Ramos (cell line): ENCODE measurements at regions not wholly inside any gene's neighbourhood (a gene's known extent, or its start where the extent isn't known, plus 50 kb on each side); places are given as distances from the start of the nearest gene placed in this dataset.

ENCODE experiments used
- in situ Hi-C: fragments of 300-500 bp; cut with MboI; formaldehyde crosslinking; loops from one replicate; pipeline ENCODE4 v1.14.3; 2022; ENCODE audit warnings: low sequenced_read_pairs; ENCODE audit not compliant: unreplicated experiment

DNA sequence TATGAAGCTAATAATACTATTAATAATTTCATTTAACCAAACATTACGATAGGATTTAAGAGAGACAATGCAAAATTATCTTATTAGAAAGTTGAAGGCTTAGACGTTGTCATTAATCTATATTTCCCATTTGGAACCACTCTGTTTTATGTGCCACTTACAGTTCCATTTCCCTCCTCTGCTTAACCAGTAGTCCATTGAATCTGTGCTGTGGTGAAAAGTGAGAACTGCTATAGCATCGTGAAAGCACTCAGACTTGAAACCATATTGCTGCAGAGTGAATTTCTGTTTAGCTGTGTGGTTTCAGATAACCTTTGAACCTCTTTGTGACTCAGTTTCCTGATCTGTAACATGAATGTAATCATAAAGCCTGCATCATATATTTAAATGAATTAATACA lies 2304.5 kb downstream of the MAT2B start:
- in situ Hi-C loops, result no loop called here

DNA sequence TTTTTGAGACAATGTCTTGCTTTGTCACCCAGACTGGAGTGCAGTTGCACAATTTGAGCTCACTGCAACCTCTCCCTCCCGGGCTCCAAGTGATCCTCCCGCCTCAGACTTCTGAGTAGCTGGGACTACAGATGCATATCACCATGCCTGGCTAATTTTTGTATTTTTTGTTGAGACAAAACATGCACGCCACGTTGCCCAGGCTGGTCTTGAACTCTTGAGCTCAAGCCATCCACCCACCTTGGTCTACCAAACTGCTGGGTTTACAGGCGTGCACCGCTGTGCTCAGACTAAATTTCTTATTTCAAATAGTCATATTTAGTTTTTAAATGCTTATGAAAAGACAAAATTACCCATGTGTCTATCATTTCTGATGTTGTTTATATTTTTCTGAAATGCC lies 2324.1 kb downstream of the MAT2B start:
- in situ Hi-C loops, result no loop called here

DNA sequence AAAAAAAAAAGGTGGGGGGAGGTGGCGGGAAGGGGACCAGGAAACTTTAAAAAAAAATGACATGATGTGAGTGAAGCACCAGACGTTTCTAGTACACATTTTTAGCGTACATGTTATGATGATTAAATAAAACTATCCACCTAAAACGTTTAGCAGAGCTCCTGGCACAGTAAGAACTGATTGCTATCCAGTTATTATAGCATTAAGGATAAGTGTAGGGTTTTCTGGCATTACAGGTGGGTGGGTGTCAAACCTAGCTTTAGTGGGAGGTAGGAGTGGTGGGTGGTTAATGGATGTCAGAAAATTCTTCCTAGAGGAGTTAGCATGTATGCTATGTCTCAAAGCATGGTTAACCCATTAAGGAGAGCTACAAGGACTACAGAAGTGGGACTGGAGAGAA lies 2329.5 kb downstream of the MAT2B start:
- in situ Hi-C loops, result no loop called here

DNA sequence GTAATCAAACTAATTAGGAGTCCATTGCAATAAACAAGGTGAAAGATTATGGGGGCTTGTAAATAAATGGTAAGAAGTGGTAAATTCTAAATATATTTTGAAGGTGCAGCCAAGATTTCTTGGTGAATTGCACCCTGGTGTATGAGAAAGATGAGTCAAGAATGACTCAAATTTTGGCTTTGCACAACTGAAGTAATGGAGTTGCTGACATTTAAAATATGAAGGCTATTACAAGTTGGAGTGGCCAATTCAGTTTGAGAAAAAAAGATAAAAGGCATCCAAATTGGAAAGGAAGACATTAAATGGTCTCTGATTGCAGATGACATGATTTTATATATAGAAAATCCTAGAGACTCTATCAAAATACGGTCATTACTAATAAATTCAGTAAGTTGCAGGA lies 2330.6 kb downstream of the MAT2B start:
- in situ Hi-C loops, result no loop called here

DNA sequence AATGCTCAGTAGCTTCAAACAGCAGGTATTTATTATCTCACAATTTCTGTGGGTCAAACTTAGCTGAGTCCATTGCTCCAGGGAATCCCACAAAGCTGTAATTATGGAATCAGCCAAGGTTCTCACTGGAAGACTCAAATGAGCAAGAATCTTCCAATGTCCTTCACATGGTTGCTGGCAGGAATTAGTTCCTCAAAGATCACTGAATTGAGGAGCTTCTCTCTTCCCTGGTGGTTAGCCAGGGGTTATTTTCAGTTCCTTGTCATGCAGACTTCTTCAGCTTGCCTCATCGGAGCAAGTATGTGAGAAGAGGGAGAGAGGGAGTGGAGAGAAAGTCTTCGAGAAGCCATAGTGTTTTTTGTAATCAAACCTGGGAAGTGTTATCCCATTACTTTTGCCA lies 2331.9 kb downstream of the MAT2B start:
- in situ Hi-C loops, result no loop called here

DNA sequence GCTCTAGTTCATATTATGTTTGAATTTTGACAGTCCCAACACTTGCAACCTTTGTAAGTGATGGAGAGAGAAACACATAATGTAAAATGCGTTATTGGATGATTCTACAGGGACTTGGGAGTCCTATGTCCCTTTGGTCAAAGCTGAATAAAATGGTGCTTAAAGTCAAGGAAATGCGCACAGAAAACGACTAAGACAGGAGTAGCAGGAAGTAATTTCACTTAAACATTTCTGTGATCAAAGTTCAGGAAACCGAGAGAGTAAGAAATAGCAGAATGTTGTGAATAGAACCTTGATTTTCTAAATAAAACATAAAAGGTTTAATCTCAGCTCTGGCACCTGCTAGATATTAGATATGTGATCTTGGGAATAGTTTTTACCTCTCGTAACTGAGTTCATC lies 2339.2 kb downstream of the MAT2B start:
- in situ Hi-C loops, result no loop called here

DNA sequence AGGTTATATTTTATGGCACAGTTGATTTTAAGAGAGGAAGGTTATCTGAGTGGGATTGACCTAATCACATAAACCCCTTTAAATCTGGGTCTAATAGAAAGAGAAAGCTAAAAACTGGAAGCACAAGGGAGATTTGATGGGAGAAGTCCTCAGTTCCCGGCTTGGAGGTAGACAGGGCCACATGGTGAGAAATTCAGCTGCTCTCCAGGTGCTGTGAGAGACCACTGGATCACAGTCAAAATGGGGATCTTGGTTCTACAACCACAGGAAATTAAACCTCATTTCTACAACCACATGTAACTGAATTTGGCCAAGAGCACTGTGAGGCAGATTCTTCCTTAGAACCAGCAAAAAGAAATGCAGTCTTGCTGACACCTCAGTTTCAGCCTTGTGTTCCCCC lies 2352.7 kb downstream of the MAT2B start:
- in situ Hi-C loops, result no loop called here

DNA sequence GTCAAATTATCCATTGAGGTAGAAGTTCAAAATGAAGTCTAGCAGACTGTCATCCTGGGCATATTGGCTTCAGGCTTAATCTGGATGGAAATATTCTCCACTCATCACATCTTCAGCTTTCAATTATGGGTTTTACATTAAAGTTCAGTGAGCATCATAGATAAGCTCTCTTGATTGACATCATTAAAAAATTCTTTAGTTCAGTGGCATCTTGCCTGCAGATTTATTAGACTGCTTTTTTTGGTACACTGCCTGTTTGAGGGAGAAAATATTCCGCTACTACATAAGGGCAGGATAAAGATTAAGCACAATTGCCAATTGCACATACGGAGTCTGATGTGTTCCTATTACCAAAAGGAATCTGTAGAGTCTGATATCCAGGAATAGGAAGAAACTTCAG lies 2353.8 kb downstream of the MAT2B start:
- in situ Hi-C loops, result no loop called here

DNA sequence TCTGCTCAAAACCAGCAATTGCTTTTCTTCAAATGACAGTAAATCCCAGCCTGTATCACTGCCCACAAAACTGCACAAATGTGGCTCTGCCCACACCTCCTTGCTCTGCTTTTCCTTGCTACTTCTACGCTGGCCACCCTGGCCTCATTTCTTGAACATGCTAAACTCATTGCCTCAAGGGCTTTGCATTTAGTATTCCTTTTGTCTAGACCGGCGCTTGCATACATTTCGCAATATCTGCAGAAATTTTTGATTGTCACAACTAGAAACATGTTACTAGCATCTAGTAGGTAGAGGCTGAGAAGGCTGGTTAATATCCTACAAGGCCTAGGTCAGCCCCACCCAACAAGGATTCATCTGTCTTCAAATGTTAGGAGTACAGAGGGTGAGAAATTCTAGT lies 2357.8 kb downstream of the MAT2B start:
- in situ Hi-C loops, result no loop called here

DNA sequence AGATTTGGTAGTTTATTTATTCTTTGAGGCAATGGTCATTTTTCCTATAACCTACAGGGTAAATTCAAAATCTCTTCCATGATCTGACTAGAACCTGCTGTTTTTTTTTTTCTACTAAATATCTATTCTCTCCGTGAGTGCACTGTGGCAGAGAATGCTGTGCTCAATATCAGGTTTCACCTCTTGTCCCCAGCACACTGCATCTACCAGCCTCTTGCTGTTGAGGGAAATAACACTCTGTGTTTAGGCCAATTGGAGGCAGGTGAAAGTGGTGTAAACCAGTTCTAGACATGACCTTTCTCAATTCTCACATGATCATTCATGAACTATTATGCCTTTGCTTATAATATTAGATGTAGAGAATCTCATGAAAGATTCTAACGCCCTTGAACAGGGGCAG lies 2365.9 kb downstream of the MAT2B start:
- in situ Hi-C loops, result no loop called here

DNA sequence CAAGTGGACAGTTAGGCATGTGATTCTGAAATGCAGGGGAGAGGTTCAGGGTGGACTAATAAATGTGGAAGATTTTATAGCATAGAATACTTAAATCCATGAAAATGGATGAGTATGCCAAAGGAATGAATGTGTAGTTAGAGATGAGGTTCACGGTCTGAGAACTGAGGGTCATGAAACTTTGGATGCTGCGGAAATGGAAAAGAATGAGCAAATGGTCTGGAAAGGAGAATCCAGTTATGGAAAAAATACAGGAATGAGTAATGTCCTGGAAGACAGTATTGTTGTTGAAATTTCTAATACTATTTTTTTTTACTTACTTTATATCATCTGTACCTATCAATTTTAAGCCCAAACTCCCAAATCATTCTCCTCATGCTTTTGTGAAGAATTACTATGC lies 2369.4 kb downstream of the MAT2B start:
- in situ Hi-C loops, result no loop called here

DNA sequence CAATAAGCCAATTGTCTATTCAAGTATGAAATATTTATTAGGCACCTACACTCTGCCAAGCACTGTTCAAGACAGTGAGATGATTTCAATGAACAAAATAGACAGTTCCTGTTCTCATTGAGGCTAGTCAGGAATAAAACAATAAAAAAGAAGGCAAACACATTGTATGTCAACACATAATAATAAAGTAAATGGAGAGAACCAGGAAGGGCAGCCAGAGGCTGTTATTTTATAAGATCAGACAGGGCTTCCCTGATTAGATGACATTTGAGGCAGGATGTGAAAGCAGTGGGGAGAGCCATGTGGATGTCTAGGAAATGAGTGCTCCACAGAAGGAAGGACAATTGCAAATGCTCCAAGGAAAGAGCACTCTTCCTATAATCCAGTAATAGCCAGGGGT lies 2371.1 kb downstream of the MAT2B start:
- in situ Hi-C loops, result no loop called here

DNA sequence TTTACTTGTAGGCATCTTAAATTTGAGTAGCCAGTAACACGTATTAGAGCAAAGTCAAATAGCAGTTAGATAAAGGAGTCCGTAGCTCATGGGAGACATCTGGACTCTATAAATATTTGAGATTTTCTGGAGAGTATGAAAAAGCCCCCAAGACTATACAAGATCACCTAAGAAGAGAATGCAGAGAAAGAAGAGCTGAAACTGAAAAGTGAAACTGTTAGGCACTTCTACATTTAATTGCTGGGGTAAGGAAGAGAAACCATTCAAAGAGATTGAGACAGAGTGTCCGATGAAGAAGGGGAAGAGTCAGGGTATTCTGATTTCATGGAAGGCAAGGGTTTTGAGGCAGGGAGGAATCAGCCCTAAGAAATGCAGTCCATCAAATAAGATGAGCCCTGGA lies 2372.1 kb downstream of the MAT2B start:
- in situ Hi-C loops, result no loop called here

DNA sequence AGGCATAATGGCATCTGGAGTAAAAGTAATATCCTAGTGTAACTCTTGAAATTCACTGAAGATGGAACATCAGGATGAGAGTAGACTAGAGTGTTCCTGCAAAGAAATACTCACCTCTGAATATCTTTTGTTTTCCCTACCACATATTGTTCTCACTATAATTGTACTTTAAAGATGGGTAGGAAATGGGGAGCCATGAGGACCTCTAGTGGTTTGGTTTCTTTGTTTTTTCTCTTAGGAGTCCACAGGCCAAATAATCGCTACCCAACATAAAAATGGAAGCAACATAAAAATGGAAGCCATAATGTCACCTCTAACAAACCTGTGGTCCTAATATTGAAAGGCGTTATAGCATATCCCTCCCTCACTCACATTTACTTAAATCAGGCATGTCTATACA lies 2375.8 kb downstream of the MAT2B start:
- in situ Hi-C loops, result no loop called here

DNA sequence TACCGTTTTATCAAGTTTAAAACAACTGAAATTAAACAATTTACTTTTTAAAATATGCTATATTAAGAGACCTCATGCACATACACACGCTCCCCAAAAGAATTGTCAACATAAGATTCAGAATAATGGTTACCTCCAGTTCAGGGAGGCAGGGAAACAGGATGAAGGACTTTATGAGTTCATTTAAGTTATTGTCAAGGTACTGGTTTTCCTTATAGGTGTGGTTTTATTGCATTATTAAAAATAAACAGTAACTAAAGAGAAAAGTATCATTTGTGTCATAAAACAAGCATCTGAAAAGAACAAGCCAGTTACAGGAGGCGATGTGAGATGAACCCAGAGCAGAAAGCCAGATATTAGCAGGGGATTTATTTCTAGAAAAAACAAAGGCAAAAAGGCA lies 2376.7 kb downstream of the MAT2B start:
- in situ Hi-C loops, result no loop called here

DNA sequence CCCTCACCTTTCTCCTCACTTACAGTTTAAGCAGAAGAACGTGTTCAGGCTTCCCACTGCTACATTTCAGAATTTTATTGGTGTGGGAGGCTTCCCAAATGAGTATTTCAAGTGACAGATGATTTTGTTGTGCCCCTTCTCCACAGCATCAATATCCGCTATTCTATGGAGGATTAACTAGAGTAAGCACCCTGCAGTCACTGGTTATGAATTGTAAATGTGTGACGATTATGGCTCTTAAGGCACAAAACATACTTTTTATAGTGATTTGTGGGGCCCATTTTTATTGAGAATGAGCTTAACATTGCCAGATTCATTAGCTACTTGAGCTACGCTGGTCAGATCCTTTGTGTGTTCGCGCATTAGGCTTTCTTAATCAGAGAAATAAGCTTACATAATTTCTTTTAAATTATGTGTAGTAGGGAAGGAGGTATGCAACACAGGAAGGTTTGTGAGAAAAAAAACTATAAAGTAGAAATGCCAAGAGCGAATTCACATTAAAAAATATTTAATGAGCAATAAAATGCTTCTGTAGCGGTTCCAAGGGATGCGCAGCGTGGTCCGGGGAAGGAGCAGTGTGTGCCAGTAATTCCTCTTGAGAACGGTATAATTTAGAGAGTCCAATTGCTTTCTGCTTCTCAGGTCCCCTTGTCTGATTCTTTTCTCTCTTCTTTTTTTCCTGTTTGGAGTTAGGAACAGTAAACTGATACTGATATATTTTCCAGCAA lies 2380.4 kb downstream of the MAT2B start:
- in situ Hi-C loops, result no loop called here

DNA sequence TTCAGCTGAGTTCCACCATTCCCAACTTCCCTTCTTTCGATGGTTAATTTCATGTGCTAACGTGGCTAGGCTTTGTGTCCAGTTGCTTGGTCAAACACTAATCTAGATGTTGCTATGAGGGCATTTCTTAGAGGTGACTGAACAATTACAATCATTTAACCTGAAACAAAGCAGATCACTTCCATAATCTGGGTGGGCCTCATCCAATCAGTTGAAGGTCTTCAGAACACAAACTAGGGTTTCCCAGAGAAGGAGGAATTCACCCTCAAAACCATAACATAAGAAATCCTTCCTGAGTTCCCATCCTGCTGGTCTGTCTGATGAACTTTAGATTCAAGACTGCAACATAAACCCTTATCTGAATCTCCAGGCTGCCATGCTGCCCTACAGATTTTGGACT lies 2381.7 kb downstream of the MAT2B start:
- in situ Hi-C loops, result no loop called here

DNA sequence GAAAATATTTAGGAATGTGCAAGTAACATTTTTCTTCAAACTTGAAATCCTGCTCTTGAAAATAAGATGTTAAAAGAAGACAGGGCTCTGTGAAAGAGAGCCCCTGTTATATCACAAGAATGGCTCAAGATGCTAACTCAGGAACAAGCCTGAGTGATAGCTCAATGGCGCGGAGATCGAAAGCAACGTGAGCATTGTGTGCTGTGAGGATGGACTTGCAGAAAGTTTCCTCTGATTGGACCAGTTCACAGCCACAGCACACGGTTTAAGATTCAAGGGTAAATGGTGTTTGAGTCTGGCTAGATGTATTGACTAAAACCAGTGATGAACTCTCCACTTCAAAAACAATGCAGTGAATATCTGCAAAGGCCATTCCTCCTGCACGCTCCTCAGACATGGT lies 2387.0 kb downstream of the MAT2B start:
- in situ Hi-C loops, result no loop called here

DNA sequence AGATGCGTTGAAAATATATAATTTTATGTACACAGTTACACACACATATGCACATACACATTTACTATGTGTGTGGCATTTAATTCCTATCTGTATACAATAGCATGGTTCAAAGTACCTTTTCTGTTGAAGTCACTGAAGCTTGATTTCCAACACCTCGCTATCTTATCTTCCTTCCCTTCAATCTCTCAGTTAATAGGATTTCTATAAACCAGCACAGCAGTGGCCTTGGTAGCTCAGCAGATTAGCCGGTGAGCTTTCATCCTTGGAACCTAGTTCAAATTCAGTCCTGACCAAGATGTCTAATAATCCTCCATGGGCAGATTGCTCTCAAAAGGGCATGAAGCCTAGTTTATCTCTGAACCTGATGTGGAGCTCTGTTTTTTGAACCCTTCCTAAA lies 2389.5 kb downstream of the MAT2B start:
- in situ Hi-C loops, result no loop called here

DNA sequence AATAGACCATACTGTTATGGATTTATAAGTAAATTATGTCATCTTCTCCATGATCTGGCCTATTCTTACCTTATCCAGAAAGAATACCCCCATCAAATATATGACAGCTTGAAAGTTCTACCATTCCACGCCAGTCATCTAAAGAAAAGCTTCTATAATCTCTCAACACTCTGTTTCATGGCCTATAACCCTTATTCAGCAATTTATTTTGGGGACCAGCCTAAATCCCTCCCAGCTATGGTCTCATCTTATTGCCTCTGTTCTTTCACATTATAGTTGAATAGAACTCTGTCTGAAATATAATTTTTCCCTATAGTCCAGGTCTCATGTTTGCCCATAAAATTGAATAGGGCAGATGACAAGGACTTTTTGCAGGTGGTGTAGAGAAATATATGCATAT lies 2387.6 kb upstream of the WWC1 start:
- in situ Hi-C loops, result no loop called here

DNA sequence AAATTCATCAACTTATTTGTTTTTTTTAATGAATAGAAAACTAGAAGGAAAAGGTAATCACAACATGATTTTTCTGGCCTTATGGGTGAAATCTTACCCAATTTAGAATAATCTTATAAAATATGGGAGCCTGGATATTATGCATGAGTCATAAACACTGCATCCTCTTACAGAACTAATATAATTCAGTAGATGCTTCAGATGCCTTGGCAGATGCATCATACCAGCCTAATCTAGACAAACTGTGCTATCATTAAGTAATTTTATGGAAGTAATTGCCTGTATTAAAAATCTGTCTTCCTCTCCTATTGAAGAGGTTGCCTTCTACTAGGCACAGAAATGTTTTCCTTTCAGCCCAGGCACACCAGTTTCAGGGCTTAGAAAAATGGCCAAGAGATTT lies 2384.6 kb upstream of the WWC1 start:
- in situ Hi-C loops, result no loop called here

DNA sequence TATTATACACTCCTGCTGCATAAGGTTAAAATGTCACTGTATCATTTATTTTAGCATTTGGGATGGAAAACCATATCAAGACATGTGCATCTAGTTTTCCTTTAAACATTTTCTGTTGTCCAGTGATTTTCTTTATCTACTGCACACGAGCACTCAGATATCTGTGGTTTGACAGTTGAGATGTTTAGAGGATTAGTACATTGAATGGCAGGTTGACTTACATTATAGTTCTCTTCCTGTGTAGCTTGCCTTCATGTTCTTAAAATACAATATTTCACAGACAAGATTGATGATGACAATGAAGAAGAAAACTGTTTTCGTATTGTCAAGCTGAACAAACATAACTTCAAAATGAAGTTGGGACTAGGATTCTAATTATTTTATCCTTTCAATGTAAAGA lies 2378.4 kb upstream of the WWC1 start:
- in situ Hi-C loops, result no loop called here

DNA sequence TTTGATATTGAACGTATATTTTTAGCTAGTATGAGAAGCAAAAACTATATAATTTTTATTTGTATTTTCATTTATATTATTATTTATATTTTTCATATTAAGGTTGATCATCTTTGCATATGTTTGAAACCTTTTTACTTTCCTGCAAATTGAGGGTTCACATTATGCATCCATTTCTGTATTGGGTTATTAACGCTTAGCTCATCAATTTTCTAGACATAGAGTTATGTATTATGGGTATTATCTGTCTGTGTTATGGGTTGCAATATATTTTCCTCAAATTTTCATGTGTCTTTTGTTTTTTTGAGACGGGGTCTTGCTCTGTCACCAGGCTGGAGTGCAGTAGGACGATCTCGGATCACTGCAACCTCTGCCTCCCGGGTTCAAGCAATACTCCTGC lies 2377.0 kb upstream of the WWC1 start:
- in situ Hi-C loops, result no loop called here
